Lower leg skin (tissue), 3 donors: ENCODE measurements at regions not wholly inside any gene's neighbourhood (a gene's known extent, or its start where the extent isn't known, plus 50 kb on each side); places are given as distances from the start of the nearest gene placed in this dataset.
"Not testable (repeated sequence)": the region's sequence is repeated elsewhere in the genome, so short reads cannot be mapped to it uniquely, and the experiment has no call there.

ENCODE experiments used
- DNase-seq, 2 donors: peaks; one replicate each; pipeline ENCODE4 v3.0.0-alpha.2; 2019; ENCODE audit warnings: low spot score in 2 of 2
- H3K4me3 ChIP-seq: fragments of 200-600 bp; sonication (generic); 2 replicates; pipeline ENCODE4 v1.5.1; 2017; ENCODE audit warnings: mild to moderate bottlenecking, low read depth; ENCODE audit not compliant: poor library complexity, severe bottlenecking
- WGBS, 2 donors: methylation state at CpG; one replicate each; pipeline ENCODE4 v1.1.5; 2018; 5-methylcytosine and 5-hydroxymethylcytosine counted together
- intact Hi-C: fragments of 100-400 bp; cut with DNase I; formaldehyde crosslinking; loops from one replicate; pipeline ENCODE4 v1.15.0; 2023; ENCODE audit warnings: low total_unique reads

DNA sequence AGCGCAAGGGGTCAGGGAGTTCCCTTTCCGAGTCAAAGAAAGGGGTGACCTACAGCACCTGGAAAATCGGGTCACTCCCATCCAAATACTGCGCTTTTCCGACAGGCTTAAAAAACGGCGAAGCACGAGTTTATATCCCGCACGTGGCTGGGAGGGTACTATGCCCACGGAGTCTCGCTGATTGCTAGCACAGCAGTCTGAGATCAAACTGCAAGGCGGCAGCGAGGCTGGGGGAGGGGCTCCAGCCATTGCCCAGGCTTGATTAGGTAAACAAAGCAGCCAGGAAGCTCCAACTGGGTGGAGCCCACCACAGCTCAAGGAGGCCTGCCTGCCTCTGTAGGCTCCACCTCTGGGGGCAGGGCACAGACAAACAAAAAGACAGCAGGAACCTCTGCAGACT is 735.1 kb downstream of the TTLL7 start:
- DNase-seq, intact Hi-C loops: not testable (repeated sequence)
- 96 to 98% methylated on average over 12 of the region's 14 CpGs for WGBS, 2 donors

DNA sequence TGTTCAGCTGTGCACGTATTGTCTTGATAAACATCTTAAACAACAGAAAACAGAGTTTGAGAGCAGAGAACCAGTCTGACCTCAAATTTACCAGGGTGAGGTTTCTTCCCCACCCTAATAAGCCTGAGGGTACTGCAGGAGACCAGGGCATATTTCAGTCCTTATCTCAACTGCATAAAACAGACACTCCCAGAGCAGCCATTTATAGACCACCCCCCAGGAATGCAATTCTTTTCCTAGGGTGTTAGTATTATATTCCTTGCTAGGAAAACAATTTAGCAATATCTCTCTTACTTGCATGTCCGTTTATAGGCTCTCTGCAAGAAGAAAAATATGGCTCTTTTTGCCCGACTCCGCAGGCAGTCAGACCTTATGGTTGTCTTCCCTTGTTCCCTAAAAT is 747.2 kb downstream of the TTLL7 start:
- H3K4me3 ChIP-seq, intact Hi-C loops, DNase-seq: not testable (repeated sequence)
- 91 to 96% methylated on average over 4 of the region's 4 CpGs for WGBS, 2 donors

More for the DNA sequence above, 735.1 kb downstream of the TTLL7 start:
- not testable (repeated sequence) for H3K4me3 ChIP-seq

DNA sequence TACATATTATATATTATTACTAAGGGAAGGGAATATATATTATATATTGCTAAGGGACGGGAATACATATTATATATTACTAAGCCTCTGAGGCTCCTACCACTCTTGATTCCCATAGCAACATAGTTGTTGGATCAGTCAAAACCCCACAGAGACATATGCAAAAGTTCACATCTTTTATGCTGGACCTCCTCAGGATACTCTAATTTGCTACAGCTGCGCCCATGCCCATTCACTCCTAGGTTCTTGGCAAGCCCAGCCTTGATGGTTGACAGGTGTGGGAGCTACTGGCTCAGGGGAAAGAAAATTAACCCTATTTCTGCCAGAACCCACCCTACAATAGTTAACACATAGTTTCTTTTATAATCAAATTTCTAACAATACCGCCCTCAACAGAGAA is 752.2 kb downstream of the TTLL7 start:
- DNase-seq, H3K4me3 ChIP-seq, intact Hi-C loops: not testable (repeated sequence)
- WGBS, 2 donors, result 86 to 87% methylated on average over 3 of the region's 3 CpGs

DNA sequence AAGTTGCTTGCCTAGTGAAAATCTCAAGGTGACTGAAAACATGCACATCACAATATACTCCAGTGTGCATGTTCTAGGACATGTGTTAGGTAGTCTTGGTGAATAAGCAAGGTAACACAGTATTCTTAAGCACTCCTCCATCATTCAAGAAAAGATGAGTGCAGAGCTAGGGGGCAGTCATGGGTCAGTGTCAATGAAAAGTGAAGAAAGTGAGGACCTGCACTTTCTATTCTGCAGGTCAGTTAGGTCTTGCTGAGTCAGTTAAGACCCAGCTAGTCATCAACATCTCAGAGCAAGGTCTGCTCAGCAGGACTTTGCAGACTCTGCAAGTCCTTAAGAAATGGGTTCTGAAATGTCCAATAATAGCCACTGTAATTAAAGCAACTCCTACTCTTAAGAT is 754.1 kb downstream of the TTLL7 start:
- intact Hi-C loops, DNase-seq, H3K4me3 ChIP-seq: not testable (repeated sequence)

DNA sequence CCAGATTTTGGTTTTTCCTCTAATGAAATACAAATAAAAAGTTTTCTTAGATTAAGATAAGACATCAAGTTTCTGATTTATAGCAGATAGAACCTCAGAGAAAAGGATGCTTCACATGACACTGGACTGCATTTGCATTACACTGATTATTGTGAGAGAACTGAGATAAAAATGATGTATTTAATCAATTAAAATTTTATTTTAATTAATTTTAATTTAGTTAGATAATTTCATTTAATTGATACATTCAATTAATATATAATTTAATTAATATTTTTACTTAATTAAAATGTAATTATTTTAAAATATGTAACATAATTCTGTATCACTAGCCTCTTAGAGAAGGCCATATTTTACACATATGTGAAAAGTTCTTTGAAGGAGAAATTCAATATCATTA is 759.4 kb downstream of the TTLL7 start:
- H3K4me3 ChIP-seq, intact Hi-C loops, DNase-seq: not testable (repeated sequence)

DNA sequence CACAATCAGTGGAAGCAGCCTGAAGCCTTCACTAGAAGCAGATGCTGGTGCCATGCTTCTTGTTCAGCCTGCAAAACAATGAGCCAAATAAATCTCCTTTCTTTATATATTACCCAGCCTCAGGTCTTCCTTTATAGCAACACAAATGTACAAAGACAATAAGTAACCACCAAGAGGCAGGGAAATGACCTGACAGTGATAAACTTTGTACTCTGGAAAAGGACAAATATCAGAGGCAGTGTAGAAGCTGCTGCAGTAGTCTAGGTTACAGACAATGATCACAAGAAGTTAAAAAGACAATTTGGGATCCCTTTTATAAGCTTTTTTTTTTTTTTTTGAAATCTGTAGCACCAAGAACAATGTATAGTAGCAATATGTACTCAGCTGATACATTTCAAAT is 760.3 kb downstream of the TTLL7 start:
- H3K4me3 ChIP-seq, DNase-seq, intact Hi-C loops: not testable (repeated sequence)

DNA sequence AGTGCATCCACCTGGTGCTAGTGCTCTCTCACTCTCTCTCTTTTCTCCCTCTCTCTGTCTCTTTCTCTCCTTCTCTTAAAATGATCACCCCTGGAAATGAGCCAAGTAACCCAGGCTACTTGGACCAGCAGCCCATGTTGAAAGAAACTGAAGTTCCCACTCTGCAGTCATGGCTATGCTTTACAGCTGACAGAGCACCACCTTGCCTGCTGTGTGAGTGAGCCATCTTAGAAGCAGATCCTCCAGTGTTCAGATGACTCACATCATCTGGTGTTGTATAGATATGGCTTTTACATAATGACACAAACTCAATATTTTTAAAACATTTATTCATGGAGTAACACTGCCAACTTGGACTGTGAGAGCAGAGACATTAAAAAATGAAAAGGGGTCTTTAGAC is 779.1 kb downstream of the TTLL7 start:
- DNase-seq, intact Hi-C loops, H3K4me3 ChIP-seq: not testable (repeated sequence)

DNA sequence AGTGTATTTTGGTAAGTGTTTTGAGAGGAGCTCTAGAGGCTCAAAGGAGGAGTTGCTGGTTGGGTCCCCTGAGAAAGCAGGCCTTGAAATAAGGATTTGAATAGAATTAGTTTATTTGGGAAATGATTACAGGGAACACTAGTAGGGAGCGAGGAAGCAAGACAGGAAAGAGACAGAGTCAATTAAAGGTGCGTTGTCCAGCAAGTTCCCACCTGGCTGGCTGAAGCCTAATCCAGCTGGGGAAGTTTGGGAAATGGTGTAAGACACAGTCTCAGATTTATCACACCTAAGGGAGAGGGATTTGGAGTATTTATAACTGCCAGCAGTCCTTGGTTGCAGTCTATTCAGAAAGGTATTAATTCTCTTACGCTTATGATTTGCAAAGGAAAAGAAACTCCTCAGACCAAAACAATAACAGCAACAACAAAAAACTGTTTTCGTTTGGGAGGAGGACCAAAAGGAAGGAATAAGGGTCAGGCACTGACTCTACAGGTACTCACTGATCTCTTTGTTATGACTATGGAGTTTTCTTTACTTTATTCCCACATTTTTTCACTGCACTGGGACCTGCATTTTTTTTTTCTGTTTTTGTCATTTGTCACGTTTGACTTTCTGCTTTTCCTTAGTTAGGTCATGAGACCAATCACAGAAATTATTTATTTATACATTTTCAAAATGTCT is 780.8 kb downstream of the TTLL7 start:
- WGBS, 2 donors, result 76 to 77% methylated on average over 5 of the region's 5 CpGs
- intact Hi-C loops, DNase-seq, H3K4me3 ChIP-seq: not testable (repeated sequence)

DNA sequence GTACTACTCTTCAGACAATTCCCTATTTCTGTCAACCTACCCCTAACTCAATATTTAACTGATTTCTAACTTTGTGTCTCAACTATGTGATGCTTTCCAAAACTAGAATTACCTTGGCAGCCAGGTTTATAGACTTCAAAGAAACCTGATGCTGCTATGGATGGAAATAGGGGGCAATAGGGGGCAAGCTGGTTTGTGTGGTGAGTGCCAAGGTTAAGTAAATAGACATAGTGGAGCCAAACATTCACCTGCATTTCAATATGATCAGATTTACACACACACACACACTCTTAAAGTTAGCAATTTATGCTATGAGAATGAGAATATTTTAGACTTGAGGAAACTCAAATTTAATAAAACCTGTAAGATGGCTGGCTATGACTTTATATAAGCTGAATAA is 784.6 kb downstream of the TTLL7 start:
- H3K4me3 ChIP-seq, intact Hi-C loops, DNase-seq: not testable (repeated sequence)

DNA sequence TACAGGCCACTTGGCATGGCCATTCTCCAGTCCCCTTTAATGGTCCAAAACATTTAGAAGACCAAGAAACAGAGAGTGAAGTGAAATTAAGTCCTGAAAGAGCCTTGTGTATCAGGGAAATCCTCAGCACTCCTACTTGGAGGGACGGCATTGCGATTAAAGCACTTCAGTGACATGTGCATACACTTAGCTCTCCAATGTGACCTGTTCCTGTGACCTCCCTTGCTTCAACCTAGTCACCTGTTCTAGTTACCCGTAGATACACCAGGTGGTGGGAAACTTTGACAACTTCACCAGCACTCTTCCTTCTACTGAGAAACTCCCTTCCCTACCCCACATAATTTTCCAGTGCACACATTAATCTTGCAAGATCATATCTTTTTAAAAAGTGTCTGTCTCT is 785.3 kb downstream of the TTLL7 start:
- intact Hi-C loops, H3K4me3 ChIP-seq, DNase-seq: not testable (repeated sequence)
- 81 to 95% methylated on average over 3 of the region's 3 CpGs for WGBS, 2 donors

DNA sequence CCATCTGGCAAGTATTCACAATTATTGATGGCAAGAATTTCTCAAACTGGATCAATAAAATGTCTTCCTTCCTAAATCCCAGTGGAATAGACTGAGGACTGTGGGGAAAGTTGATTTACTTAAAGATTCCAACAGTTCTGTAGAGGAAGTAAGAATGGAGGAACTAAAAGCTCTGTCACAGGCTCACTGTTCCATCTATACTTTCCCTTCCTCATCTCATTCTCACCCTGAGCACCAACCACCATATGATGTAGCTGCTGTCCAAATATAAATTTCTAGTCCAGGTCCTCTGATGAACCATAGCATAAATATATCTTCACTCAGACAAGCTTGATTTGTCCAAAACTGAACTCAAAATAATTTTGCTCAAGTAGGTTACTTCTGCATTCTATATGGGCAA is 786.9 kb downstream of the TTLL7 start:
- H3K4me3 ChIP-seq, DNase-seq, intact Hi-C loops: not testable (repeated sequence)

DNA sequence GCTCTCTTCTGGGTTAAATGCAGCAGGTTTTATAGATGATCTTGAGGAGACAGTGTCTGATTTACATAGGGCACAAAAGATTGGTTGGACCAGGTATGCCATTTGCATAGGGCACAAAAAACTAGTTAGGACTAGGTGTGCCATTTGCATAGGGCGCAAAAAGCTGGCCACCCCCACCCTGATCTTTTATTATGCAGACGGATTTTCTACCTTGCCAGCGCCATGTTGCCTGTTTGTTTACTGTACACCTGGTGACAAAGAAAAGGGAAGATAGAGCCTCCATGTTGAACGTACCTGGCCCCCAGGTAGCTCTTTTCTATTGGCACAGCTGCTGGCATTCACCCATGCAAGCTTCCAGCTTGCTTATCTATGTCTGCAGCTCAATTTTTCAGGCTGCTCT is 790.4 kb downstream of the TTLL7 start:
- DNase-seq, intact Hi-C loops, H3K4me3 ChIP-seq: not testable (repeated sequence)
- 88 to 89% methylated on average over 4 of the region's 4 CpGs for WGBS, 2 donors

DNA sequence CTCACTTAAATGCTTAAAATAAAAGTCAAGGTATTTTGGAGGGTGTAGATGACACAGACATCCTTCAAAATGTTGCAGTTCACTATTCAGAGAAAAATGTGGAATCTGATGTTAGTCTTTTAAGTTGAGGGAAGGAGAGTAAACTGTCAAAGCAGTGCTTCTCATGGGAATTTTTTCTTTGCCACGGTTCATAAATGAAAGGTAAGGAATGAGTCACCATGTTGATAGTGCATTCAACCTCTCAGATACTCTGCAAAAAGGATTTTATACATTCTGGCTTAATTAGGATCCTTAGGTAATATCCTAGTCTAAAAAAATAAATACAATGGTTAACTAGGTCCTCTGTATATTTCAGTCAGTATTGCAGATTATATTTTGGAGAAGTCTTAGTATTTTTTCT is 804.3 kb downstream of the TTLL7 start:
- intact Hi-C loops, DNase-seq, H3K4me3 ChIP-seq: not testable (repeated sequence)
- 44 to 61% methylated on average over 1 of the region's 1 CpG for WGBS, 2 donors

DNA sequence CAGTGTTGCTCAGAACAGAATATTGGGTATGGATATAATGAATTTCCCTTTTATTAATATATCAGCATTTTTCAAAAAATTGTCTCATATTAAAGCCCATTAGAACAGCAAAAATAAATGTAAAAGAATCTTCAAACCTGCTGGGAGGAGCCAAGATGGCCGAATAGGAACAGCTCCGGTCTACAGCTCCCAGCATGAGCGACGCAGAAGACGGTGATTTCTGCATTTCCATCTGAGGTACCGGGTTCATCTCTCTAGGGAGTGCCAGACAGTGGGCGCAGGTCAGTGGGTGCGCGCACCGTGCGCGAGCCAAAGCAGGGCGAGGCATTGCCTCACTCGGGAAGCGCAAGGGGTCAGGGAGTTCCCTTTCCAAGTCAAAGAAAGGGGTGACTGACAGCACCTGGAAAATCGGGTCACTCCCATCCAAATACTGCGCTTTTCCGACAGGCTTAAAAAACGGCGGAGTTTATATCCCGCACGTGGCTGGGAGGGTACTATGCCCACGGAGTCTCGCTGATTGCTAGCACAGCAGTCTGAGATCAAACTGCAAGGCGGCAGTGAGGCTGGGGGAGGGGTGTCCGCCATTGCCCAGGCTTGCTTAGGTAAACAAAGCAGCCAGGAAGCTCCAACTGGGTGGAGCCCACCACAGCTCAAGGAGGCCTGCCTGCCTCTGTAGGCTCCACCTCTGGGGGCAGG is 816.8 kb downstream of the TTLL7 start:
- intact Hi-C loops, H3K4me3 ChIP-seq, DNase-seq: not testable (repeated sequence)
- 86 to 90% methylated on average over 25 to 26 of the region's 26 CpGs for WGBS, 2 donors

DNA sequence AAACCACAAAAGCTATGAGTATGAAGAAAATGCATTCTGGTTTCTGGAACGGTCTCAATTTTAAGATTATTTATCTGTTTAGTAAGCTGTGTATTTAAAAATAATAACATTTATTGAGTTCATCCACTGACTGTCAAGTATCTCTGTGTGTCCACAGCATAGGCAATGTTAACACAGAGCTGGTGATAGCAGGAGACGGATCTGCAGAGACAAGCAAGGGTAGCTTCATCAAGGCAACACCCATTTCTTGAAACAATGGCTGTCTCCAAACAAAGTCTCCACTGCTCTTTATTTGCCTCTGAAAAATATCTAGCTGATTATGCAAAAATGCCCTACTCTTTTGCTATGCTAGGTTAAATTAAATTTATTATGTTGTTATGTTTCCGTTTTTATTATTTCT is 818.3 kb downstream of the TTLL7 start:
- WGBS, 2 donors, result 51 to 55% methylated on average over 3 of the region's 3 CpGs
- DNase-seq, H3K4me3 ChIP-seq, intact Hi-C loops: not testable (repeated sequence)

DNA sequence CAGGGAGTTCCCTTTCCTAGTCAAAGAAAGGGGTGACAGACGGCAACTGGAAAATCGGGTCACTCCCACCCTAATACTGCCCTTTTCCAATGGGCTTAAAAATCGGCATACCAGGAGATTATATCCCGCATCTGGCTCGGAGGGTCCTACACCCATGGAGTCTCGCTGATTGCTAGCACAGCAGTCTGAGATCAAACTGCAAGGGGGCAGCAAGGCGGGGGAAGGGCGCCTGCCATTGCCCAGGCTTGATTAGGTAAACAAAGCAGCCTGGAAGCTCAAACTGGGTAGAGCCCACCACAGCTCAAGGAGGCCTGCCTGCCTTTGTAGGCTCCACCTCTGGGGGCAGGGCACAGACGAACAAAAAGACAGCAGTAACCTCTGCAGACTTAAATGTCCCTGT is 831.3 kb downstream of the TTLL7 start:
- 83% methylated on average over 8 of the region's 9 CpGs for WGBS, 2 donors
- intact Hi-C loops, DNase-seq, H3K4me3 ChIP-seq: not testable (repeated sequence)
